ENCODE measurements at regions not wholly inside any gene's neighbourhood (a gene's known extent, or its start where the extent isn't known, plus 50 kb on each side); places are given as distances from the start of the nearest gene placed in this dataset.

- Histone ChIP-seq H3K36me3 (no peaks in the 10 kb centered on the region), H3K4me3 (no peak overlapping the region), H3K27me3 (no peaks in the 10 kb centered on the region), H3K27ac (no peak overlapping the region), H3K4me1 (peaks cover 0 to 5% (median 0%) of the 10 kb centered on the region in 4 donors), H3K9me3 (no peaks in the 10 kb centered on the region)
- intact Hi-C loops (cut with DNase I; ENCODE audit: low total_unique reads): no loop called here
- TF ChIP-seq POLR2A (IDR thresholded peaks at IDR 0.05): no peak
- TF ChIP-seq, protein P1, sequence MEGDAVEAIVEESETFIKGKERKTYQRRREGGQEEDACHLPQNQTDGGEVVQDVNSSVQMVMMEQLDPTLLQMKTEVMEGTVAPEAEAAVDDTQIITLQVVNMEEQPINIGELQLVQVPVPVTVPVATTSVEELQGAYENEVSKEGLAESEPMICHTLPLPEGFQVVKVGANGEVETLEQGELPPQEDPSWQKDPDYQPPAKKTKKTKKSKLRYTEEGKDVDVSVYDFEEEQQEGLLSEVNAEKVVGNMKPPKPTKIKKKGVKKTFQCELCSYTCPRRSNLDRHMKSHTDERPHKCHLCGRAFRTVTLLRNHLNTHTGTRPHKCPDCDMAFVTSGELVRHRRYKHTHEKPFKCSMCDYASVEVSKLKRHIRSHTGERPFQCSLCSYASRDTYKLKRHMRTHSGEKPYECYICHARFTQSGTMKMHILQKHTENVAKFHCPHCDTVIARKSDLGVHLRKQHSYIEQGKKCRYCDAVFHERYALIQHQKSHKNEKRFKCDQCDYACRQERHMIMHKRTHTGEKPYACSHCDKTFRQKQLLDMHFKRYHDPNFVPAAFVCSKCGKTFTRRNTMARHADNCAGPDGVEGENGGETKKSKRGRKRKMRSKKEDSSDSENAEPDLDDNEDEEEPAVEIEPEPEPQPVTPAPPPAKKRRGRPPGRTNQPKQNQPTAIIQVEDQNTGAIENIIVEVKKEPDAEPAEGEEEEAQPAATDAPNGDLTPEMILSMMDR (IDR thresholded peaks at IDR 0.05): no peak
- no peak for TF ChIP-seq POLR2AphosphoS5 (IDR thresholded peaks at IDR 0.05)
- TF ChIP-seq EP300 (IDR thresholded peaks at IDR 0.05; ENCODE audit: low read depth): no peak
- in situ Hi-C loops (cut with MboI; ENCODE audit: low pct_ligation_motif_present in 1 of 4, low pct_unique_long_range_greater_than_20kb in 1 of 4, low sequenced_read_pairs in 3 of 4): no loop called here
- WGBS, 2 donors (ENCODE audit: low coverage in 1 of 2): 75 to 80% methylated on average over 5 of the region's 5 CpGs
- DNase-seq: no peak
Observed at GRCh38 chr5:91642581-91642980, 259.5 kb upstream of the ARRDC3 start.

DNA sequence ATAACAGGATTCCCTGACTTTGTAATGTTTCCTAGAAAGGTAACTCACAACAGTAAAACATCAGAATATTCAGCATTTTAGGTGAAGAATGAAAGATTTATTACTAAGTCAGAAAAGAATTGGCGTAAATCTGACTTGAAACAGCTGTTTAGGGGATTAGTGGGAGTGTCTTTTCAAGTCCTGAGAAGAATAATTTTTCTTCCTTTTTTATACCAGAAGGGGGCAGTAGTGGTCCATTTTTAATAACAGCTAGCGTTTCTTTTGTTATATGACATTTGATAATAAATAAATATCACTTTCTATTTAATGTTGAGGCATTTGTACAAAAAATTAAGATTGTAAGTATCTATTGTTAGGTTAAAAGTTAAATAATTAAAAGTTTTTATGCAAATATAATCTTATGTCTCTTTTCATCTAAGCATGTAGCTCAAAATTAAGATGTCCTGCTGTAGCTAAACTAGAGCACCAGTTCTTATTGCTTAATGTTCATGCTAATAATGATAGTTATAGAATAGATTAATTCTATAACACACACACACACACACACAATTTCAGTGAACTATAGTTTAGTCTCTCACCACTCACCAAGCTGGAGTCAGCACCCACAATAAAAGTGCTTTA, 258.7 kb upstream of the ARRDC3 start:
- Histone ChIP-seq H3K36me3 (no peaks in the 10 kb centered on the region), H3K4me3 (no peak overlapping the region), H3K4me1 (peaks cover 0 to 5% (median 0%) of the 10 kb centered on the region in 4 donors), H3K27me3 (no peaks in the 10 kb centered on the region), H3K9me3 (no peaks in the 10 kb centered on the region), H3K27ac (no peak overlapping the region)
- intact Hi-C loops (cut with DNase I; ENCODE audit: low total_unique reads): no loop called here
- TF ChIP-seq, protein P1 (IDR thresholded peaks at IDR 0.05): peak in 4 of 5 experiments; percentile 40 to 57 (median 52)
- no peak for TF ChIP-seq POLR2A (IDR thresholded peaks at IDR 0.05)
- in situ Hi-C loops (cut with MboI; ENCODE audit: low pct_ligation_motif_present in 1 of 4, low pct_unique_long_range_greater_than_20kb in 1 of 4, low sequenced_read_pairs in 3 of 4): no loop called here
- DNase-seq: no peak
- 0 to 3% methylated on average over 2 of the region's 2 CpGs for WGBS, 2 donors (ENCODE audit: low coverage in 1 of 2)

- no peak for TF ChIP-seq POLR2AphosphoS5 (IDR thresholded peaks at IDR 0.05)
- TF ChIP-seq, protein P1 (IDR thresholded peaks at IDR 0.05): no peak
- TF ChIP-seq EP300 (IDR thresholded peaks at IDR 0.05; ENCODE audit: low read depth): no peak
- TF ChIP-seq POLR2A (IDR thresholded peaks at IDR 0.05): no peak
- intact Hi-C loops (cut with DNase I; ENCODE audit: low total_unique reads) (no loop called here), in situ Hi-C loops (cut with MboI; ENCODE audit: low pct_ligation_motif_present in 1 of 4, low pct_unique_long_range_greater_than_20kb in 1 of 4, low sequenced_read_pairs in 3 of 4) (no loop called here)
- Histone ChIP-seq H3K27ac (no peak overlapping the region), H3K9me3 (no peaks in the 10 kb centered on the region), H3K27me3 (no peaks in the 10 kb centered on the region), H3K4me1 (peaks cover 0 to 5% (median 0%) of the 10 kb centered on the region in 4 donors), H3K36me3 (no peaks in the 10 kb centered on the region), H3K4me3 (no peak overlapping the region)
- WGBS, 2 donors (ENCODE audit: low coverage in 1 of 2): 19 to 45% methylated on average over 3 of the region's 3 CpGs
- no peak for DNase-seq
Observed at GRCh38 chr5:91639744-91640143, 256.6 kb upstream of the ARRDC3 start.

DNA sequence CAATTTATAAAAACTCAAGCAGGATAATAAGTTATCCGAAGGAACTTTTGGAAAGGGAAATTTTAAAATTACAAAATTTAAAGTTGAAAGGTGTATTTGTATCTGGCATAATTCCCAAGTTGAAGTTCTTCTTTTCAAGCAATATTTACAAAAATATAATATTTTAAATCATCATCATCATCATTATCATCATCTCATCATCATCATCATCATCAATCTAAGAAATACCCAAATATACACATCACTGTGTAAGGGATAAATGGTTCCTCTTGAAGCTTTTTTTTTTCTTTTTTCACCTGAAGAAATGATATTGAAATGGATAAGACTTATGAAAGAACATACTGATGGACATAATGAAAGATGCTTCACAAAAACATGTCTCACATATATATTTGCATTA, 254.9 kb upstream of the ARRDC3 start:
- intact Hi-C loops (cut with DNase I; ENCODE audit: low total_unique reads): no loop called here
- DNase-seq: no peak
- H3K4me3 ChIP-seq: no peak overlapping the region
- H3K4me1 ChIP-seq: peaks cover 0 to 5% (median 0%) of the 10 kb centered on the region in 4 donors
- in situ Hi-C loops (cut with MboI; ENCODE audit: low pct_ligation_motif_present in 1 of 4, low pct_unique_long_range_greater_than_20kb in 1 of 4, low sequenced_read_pairs in 3 of 4): no loop called here
- 94% methylated on average over 1 of the region's 1 CpG for WGBS, 2 donors (ENCODE audit: low coverage in 1 of 2)
- H3K27ac ChIP-seq: no peak overlapping the region
- H3K36me3 ChIP-seq: no peaks in the 10 kb centered on the region
- H3K27me3 ChIP-seq: no peaks in the 10 kb centered on the region
- TF ChIP-seq POLR2AphosphoS5 (IDR thresholded peaks at IDR 0.05): no peak
- TF ChIP-seq POLR2A (IDR thresholded peaks at IDR 0.05): no peak
- TF ChIP-seq, protein P1 (IDR thresholded peaks at IDR 0.05): no peak
- TF ChIP-seq EP300 (IDR thresholded peaks at IDR 0.05; ENCODE audit: low read depth): no peak
- no peaks in the 10 kb centered on the region for H3K9me3 ChIP-seq
